ENCODE measurements at regions not wholly inside any gene's neighbourhood (a gene's known extent, or its start where the extent isn't known, plus 50 kb on each side); places are given as distances from the start of the nearest gene placed in this dataset.

- TF ChIP-seq POLR2A (IDR thresholded peaks at IDR 0.05) = no peak
- TF ChIP-seq CTCF (IDR thresholded peaks at IDR 0.05) = no peak
Measured at GRCh38 chr20:48463916-48464315, 363.9 kb downstream of the PREX1 start.

Data from esophagus squamous epithelium (tissue), 4 donors.